ENCODE measurements at regions not wholly inside any gene's neighbourhood (a gene's known extent, or its start where the extent isn't known, plus 50 kb on each side); places are given as distances from the start of the nearest gene placed in this dataset.

GRCh38 chr12:115648463-115648862 is 629.0 kb downstream of the MED13L start:
- no peak for TF ChIP-seq TAF1 (IDR thresholded peaks at IDR 0.05; ENCODE audit: borderline replicate concordance, low read depth, low read length)
- no peak for TF ChIP-seq CTCF (IDR thresholded peaks at IDR 0.05)
- TF ChIP-seq USF1 (IDR thresholded peaks at IDR 0.05; ENCODE audit: borderline replicate concordance, low read depth): no peak
- no peak for TF ChIP-seq MXI1 (IDR thresholded peaks at IDR 0.05; ENCODE audit: low read depth, low read length)

Data from SK-N-SH (cell line).